Fibroblast of the aortic adventitia (primary cell): ENCODE measurements at regions not wholly inside any gene's neighbourhood (a gene's known extent, or its start where the extent isn't known, plus 50 kb on each side); places are given as distances from the start of the nearest gene placed in this dataset.
"Not testable (repeated sequence)": the region's sequence is repeated elsewhere in the genome, so short reads cannot be mapped to it uniquely, and the experiment has no call there.

Source experiments
- DNase-seq: peaks from one replicate; pipeline ENCODE4 v3.0.0-alpha.2; 2010; ENCODE audit warnings: low read depth
- H3K4me3 ChIP-seq: 2 replicates; pipeline ENCODE4 v1.5.1; 2011; ENCODE audit warnings: low read depth, mild to moderate bottlenecking, control low read depth, low read length, moderate library complexity
- CTCF ChIP-seq: IDR thresholded peaks from 2 replicates; pipeline ENCODE4 v1.5.1; 2011; ENCODE audit warnings: mild to moderate bottlenecking, low read length, control low read depth, inconsistent platforms; ENCODE audit not compliant: insufficient read depth

DNA sequence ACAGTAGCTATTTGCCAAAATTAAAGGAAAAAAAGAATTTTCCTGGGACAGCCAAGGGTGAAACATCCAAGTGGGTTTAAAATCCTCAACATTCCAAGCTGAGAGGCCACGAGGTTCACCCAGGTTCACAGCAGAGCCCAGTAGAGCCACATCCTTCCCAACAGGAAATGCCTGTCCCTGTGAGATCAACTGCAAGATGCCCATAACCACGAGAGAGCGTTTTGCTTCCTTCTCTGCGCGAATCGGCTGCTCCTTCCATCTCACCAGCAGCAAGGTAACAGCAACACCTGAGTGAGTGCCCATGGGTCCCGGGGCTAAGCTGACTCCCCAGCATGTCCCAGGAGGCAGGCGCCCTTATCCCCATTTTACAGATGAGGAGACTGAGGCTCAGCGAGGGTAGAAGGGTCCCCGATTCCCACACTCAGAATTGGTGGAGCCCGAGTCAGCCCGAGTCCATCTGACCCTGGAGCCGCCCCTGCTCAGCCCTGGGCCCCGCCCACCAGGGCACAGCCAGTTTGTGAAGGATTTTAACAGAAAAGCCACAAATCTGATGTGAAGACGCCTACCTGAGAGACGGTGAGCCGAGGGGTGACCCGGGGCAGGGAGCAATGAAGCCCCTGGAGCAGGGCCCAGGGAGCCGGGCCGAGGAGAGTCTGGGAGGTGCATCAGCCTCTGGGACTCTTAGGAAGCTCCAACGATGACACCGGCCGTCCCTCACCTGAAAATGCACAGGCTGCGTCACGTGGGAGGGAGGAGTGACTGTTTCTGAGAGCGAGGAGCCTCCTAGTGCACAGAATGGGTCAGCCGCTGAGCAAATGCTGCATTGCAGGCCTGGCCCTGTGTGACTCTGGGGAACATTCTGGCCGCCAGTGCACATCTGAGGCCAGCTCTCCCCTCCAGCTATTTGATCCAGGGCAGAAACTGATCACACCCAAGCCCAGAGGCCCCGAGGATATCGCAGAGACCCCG, 236.9 kb upstream of the SFSWAP start:
- TF ChIP-seq CTCF: no peak
- DNase-seq: no peak
- H3K4me3 ChIP-seq: no peak overlapping the region

- DNase-seq, H3K4me3 ChIP-seq: not testable (repeated sequence)
Observed at GRCh38 chr12:131475012-131475411, 235.9 kb upstream of the SFSWAP start.

DNA sequence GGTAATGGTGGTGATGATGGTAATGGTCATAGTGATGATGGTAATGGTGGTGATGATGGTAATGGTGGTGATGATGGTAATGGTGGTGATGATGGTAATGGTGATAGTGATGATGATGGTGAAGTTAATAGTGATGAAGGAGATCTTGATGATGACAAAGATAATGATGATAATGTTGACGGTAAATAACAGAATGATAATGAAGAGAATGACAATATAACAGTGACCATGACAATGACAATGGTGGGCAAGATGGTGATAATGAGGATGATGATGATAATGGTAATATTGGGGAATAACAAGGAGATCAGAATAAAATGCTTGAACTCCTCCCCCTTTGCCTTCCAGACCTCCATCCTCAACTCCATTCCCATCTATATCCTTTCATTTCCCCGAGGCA, 233.3 kb upstream of the SFSWAP start:
- TF ChIP-seq CTCF: no peak
- DNase-seq: no peak
- no peak overlapping the region for H3K4me3 ChIP-seq

- H3K4me3 ChIP-seq: no peak overlapping the region
- no peak for TF ChIP-seq CTCF
- no peak for DNase-seq
Observed at GRCh38 chr12:131478468-131478867, 232.4 kb upstream of the SFSWAP start.

GRCh38 chr12:131482199-131482598, 228.7 kb upstream of the SFSWAP start:
- no peak for DNase-seq
- no peak for TF ChIP-seq CTCF

GRCh38 chr12:131482686-131483085, 228.2 kb upstream of the SFSWAP start:
- no peak for TF ChIP-seq CTCF
- no peak for DNase-seq
- H3K4me3 ChIP-seq: no peak overlapping the region

More at GRCh38 chr12:131482199-131482598, 228.7 kb upstream of the SFSWAP start:
- H3K4me3 ChIP-seq: no peak overlapping the region

GRCh38 chr12:131486451-131487230, 224.2 kb upstream of the SFSWAP start:
- H3K4me3 ChIP-seq: no peak overlapping the region
- no peak for TF ChIP-seq CTCF
- DNase-seq: no peak
